ENCODE measurements at regions not wholly inside any gene's neighbourhood (a gene's known extent, or its start where the extent isn't known, plus 50 kb on each side); places are given as distances from the start of the nearest gene placed in this dataset.

DNA sequence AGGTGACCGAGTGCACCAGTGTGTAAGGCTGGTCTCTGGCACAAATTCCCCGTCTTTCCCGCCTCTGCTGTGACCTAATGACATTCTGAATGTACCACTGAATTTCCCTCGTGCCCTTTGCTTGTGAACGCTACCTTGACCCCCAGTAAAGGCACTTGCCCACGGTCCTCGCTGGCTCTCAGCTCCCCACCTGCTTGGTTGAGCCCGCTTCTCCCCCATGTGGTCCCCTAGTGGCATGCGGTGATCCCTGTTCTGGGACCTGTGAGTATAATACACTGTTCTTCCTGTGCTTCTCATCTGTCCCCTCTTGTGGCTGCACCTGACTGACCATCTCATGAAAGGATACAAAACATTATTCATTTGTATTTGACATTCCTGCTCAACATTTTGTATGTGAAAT is 495.7 kb downstream of the INHBA start:
- H3K27ac ChIP-seq = no peak overlapping the region
- H3K4me3 ChIP-seq = no peak overlapping the region

DNA sequence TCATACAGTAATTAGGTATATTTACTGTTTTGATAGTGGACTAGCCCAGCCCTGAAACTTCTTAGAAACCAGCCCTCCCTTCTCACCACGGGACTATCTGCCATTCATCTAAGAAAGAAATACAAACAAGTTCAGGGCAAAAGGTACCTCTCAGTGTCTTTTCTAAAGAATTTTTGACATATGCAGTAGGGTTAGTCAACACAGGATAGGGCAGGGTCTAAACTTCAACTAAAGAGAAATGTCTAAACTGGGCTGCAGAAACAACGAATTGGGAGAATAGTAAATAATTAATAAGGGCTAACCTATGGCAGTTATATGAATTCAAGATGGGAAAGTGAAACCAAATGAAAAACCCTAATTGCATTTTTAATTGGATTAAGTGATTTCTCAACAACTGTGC is 496.6 kb downstream of the INHBA start:
- Histone ChIP-seq H3K27ac (no peak overlapping the region), H3K4me3 (no peak overlapping the region)

DNA sequence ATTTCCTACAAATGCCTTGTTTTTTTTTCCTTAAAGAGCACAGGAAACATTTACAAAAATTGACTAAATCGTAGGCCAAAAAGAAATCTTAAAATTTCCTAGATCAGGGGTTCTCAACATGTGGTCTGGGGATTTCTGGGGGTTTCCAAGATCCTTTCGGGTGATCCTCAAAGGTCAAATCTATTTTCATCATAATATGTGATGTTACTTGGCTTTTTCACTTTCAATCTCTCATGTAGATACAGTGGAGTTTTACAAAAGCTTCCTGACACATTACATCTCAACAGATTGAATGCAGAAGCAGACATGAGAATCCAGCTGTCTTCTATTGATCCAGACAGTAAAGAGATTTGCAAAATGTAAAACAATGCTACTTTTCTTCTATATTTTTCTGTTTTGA is 497.3 kb downstream of the INHBA start:
- no peak overlapping the region for H3K27ac ChIP-seq
- H3K4me3 ChIP-seq = no peak overlapping the region

DNA sequence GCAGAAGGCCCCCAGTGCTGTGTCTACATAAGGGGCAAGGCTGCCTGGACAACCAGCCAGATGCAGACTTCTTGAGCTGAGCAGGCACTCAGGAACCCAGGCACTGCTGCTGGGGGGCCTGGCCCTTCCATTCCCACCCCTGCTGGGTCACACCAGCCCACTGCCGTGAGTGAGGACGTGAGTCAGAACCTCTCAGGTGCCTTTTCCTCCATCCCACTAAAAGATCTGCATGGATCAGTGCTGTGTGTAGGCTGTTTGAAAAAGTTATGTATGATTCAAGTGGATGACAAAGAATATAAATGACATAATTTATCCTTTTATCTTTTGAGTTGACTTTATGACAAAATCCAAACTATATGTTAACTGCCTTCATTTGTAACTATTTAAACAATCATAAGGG is 499.3 kb downstream of the INHBA start:
- H3K4me3 ChIP-seq = no peak overlapping the region
- no peak overlapping the region for H3K27ac ChIP-seq

DNA sequence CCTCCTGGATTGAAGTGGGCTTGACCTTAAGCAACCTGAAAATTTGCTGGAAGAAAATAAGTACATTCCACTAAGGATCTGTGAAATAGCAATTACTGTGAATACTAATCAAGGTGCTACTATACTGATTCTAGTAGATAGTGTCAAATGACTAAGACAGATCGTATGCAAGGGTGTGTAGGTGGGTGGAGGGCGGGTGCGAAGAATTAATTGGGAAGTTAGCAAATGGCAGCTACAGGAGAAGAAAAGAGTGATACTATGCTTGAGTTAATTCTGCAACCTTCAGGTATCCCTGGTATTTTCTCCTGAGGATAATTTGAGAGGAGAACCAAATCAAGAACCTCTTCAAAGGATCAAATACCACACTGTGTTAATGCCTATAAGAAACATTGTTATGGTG is 501.9 kb downstream of the INHBA start:
- Histone ChIP-seq H3K27ac (no peak overlapping the region), H3K4me3 (no peak overlapping the region)

DNA sequence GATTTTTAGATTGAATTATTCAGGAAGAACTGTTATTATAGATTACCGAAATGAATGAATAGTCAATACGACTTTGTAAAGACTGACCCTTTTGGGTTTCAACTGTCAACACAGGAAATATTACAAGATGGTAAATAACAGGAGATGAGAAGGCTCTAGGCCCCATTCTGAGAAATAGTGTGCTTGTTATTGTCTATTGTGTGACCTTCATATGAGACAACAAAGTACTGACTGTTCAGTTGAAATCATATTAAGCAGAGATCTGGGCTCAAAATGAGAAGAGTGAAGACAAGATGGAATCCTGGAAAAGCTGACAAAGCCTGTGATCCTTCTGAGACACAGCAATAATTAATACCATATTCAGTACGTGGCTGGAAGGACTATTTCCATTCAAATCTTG is 503.8 kb downstream of the INHBA start:
- H3K27ac ChIP-seq = no peak overlapping the region
- H3K4me3 ChIP-seq = no peak overlapping the region

DNA sequence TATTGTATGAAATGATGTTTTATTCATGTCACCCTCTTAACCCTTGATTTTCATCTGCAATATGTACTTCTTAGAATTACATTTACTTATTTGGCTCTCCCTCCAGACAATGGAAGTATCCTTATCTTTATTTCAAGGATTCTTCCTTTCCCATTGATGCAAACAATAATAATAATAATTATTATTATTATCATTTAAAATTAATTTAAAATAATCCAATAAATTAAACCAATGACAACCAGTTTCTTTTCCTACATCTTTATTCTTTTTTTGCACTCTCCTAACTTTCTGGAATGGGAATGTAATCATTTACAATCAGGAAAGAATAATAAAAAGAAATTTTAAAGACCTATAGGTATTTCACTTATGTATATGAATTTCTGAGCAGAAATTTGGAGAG is 504.4 kb downstream of the INHBA start:
- no peak overlapping the region for H3K27ac ChIP-seq
- H3K4me3 ChIP-seq = no peak overlapping the region

DNA sequence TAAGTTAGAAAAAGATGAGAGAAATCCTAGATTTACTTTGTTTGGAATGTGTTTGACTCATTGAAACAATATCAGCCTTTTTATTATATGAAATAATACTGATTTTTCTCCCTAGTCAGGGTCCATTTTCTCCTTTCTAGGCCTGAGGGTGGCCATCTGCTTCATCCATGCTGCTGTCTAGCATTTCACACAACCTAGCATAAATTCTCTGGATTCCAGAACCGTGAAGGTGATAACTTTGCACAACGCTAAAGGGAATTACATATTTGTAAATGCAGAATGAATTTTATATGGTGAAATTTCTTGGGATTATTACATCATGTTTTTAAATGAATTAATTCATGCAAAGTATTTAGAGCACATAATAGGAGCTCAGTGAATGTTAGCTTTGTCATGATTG is 505.1 kb downstream of the INHBA start:
- no peak overlapping the region for H3K27ac ChIP-seq
- H3K4me3 ChIP-seq = no peak overlapping the region

DNA sequence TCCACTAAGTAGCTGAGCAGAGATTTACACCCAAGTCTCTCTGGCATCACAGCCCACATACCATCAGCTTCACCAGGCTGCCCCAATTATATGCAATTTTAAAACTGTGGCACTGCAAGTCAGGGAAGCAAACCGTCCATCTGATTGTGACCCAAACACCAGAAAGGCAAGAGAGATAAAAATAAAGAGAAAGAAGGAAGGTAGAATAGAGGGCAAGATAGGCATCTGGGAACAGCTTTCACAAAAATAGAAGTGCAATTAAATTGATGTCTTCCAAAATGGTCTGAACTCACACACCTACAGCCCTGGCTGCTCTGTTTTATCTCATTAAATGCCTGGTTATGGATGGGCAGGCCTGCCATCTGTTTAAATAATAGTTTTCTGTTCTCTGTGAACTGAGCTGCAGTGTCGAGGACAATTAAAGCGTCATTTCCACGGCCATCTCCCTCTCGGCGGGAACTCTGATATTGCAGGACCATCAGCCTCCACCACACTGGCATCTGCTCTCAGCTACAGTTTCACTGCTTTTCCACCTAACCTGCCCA is 509.1 kb downstream of the INHBA start:
- no peak overlapping the region for H3K27ac ChIP-seq
- H3K4me3 ChIP-seq = no peak overlapping the region

DNA sequence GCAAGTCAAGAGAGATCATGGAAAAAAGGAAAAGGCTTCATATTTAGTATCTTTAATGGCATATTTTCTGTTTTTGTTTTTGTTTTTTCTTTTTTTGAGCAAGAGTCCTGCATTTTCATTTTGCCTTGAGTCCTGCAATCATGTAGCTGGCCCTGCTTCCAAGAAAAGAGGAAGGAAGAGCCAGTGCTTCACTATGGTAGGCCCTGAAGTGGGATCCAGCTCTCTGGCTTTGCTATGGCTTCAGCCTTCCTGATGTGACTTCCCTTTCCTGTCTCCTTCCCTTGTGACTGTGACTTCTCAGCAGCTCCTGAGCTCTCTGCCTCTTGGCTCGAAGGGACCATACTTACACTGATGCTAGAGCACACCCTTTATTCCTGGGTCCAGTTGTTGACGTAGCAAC is 512.3 kb downstream of the INHBA start:
- Histone ChIP-seq H3K4me3 (no peak overlapping the region), H3K27ac (peak overlapping the region in 1 of 21 experiments; percentile 8)

DNA sequence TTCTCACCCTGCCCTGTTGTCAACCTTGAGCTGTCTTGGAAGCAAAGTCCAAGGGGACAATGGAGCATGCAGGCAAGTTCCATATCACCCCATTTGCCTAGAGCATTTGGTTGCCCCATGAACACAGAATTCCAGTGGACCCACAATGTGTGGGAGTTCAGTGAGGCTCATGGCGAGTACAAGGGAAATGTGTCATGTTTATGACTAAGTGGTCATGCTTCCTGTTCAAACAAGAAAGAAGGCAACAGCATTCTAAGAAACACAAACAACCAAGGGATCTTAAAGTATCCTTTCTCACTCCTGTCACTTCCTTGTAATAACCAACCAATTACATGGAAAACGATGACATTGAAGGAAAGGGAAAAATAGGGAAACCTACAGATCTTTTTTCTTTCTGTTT is 513.0 kb downstream of the INHBA start:
- peak overlapping the region in 1 of 21 experiments; percentile 44 for H3K27ac ChIP-seq

DNA sequence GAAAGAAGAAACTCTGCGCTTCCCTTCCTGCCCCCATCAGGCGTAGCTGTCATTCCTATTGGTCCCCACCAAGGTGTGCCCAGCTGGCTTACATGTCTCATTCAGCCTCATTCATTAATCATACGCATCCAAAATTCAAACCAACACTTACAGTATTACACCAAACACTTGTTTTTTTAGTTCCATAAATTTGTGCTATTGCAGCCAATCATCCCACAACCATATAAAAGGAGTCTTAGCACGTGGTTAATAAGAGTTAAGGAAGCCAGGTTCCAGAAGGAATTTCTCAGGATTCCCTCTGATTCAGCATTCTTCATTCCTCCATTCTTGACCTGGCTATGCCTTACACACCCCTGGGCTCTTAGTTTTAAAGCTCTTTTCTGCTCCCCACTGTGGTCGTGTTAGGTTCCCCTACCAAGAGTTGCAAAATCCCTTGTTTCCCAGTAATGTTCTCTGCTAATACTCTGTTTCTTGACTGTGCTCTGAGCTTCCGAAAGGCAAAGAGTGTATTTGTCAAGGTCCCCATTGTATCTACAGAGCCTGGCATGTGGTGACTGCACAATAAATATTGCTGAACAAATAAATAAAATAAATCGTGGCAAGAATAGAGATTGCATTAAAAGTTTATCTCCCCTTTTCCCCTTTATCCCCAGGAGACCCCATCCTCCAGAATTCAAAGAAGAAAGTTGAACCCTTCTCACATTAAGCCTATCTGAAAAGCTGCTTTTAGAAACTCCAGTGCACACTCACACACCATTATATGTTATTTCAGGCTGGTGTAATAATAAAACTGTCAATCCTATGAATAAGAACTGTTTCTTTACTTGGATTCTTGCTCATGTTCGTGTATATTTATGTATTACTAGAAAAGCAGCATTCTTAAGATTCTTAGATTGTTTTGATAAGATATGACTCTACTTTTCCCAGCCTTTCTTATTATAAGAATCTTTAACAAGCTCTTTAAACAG is 514.4 kb downstream of the INHBA start:
- no peak overlapping the region for H3K4me3 ChIP-seq
- H3K27ac ChIP-seq = no peak overlapping the region

More for the DNA sequence above, 513.0 kb downstream of the INHBA start:
- H3K4me3 ChIP-seq = no peak overlapping the region

DNA sequence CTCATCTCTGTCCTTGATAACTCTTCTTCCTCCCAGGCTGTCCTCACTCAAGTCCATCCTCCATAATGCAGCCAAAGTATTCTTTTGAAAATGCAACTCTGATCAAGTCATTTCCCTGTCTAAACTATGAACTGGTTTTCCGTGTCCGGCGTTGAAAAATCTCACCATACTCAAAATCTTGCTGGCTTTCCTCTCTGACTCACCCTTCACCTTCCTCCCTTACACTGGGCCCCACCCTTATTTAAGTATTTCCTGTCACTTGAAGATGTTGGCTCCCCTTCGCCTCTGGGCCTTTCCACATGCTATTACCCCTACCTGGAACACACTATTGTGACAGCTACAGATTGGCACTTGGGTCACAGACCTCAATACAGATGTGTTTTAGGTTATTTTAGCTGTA is 515.6 kb downstream of the INHBA start:
- Histone ChIP-seq H3K27ac (no peak overlapping the region), H3K4me3 (no peak overlapping the region)

DNA sequence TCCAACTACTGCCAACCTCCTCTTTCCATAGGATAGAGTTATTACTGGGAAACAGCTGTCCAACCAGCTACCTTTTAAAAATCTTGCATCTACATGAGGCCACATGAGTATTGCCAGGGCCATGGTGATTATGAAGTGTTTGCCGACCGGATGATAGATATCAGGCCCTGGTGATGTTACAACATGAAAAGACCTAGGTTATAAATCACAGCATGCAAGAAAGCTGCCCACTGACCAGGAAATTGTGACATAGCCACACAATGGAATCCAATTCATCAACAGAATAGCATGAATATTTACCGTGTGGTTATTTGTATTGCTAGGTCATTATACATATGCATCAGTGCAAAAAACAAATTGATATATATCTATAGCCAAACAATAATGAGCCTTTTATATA is 517.0 kb downstream of the INHBA start:
- H3K27ac ChIP-seq = no peak overlapping the region
- no peak overlapping the region for H3K4me3 ChIP-seq

DNA sequence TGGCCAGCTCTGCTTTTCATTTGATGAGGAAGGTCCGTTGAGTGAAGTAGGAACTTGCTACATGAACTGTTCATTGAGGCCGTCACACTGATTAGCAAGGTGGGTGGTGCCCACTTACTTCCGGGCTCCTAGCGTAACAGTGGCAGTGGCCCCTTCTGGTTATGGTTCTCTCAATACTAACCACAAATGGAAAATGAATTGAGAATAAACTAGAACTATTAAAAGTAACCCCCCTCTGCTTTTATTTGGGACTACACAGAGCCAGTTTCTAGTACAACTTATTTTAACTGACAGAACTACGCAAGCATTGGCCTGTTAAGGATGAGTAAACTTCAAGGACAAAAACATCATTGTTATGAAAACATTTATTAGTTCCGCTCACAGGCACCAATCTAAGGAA is 519.1 kb downstream of the INHBA start:
- Histone ChIP-seq H3K27ac (no peak overlapping the region), H3K4me3 (no peak overlapping the region)

DNA sequence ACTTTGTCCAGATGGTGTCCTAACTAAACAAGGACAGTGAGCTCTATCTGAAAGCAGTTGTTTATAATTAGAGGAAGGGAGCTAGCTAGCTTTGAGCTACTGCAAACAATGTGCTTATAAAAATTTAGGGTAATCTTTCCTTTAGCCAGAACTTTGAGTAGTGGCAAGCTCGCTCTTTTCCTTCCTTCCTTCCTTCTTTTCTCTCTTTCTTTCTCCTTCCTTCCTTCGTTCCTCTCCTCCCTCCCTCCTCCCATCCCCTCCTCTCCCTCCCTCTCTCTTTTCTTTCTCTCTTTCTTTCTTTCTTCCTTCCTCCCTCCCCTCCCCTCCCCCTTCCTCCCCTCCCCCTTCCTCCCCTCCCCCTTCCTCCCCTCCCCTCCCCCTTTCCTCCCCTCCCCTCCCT is 520.1 kb downstream of the INHBA start:
- H3K27ac ChIP-seq = no peak overlapping the region
- H3K4me3 ChIP-seq = no peak overlapping the region

DNA sequence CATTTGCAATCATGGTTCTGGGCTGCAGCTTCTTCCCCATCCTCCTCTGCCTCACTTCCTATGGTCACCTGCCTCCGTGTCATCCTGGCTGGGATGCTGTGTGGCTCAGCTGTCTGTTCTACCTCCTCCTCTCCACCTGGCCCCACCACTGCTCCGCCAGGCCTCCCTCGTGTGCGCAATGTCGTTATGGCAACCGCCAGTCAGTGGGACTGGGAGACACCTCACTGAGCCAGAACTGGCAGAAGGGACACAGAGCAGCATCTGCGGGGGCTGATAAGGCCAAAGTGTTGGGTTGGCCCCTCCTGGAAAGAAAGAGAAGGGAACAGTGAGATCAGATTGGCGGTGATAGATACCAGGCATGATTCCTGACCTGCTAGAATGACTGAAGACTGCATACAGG is 527.5 kb downstream of the INHBA start:
- Histone ChIP-seq H3K27ac (no peak overlapping the region), H3K4me3 (no peak overlapping the region)

DNA sequence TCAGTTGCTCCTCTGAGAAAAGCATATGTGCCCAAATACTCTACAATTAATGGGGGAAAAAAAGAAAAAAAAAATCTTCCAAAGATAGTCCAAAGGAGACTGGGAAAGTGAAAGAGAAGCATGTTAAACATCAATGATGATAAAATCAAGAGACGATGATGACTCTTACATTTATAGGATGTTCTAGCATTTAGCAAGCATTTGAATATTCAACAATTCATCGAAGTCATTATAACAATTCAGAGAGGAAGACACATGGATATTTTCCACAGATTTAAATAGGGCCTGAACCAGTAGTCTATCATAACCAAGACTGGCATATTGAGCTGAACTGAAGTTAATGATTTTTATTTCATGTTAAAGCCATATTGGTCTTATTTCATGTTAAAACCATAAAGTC is 528.4 kb downstream of the INHBA start:
- Histone ChIP-seq H3K27ac (no peak overlapping the region), H3K4me3 (no peak overlapping the region)

DNA sequence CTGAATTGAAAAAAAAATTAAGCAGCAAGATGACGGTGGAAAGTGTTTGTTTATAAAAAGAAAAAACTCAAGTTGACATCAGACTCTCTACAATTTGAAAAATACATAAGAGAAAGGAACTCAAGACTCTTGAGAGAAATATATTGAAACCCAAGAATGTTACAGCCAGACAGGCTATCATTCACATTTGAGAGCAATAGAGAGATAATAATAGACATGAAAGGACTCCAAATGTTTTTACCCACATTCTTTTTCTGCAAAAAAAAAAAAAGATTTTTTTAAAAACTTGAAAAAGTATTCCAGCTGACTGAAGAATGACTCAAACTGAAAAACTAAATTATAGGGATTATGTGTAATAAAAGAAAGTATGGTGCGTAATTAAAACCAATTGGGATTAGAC is 532.4 kb downstream of the INHBA start:
- no peak overlapping the region for H3K4me3 ChIP-seq
- H3K27ac ChIP-seq = no peak overlapping the region

DNA sequence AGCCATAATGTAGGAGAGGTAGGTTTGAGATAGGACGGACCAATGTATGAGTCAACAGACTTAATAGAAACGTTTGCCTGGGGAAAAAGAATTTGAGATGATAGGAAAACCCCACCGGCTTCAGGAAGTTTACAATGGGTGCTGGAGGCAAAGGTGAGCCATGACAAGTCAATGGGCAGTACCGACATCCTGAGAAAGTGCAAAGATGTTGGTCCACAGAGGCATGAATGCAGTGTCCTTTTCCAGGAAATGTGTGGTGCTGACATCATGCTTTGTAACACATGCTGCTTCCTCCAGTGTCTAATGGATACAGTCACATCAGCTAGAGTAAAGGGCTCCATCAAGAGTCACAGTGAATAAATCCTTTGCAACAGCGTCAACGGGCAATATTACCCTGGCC is 533.6 kb downstream of the INHBA start:
- Histone ChIP-seq H3K27ac (no peak overlapping the region), H3K4me3 (no peak overlapping the region)

DNA sequence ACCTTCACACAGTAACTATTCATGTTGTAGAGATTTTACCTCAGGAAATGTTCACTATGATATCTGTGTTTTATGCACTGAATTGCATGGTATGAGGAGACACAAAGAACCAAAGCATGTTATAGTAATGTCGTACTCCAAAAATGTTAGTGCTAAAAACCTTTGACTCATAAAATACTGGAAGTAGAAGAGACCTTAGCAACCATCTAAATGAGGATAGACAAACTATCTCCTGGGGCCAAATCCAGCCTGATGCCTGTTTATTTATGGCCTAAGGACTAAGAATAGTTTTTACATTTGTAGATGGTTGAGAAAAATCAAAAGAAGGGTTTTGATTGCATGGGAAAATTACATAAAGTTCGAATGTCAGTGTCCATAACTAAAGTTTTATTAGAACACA is 535.1 kb downstream of the INHBA start:
- Histone ChIP-seq H3K27ac (no peak overlapping the region), H3K4me3 (no peak overlapping the region)

DNA sequence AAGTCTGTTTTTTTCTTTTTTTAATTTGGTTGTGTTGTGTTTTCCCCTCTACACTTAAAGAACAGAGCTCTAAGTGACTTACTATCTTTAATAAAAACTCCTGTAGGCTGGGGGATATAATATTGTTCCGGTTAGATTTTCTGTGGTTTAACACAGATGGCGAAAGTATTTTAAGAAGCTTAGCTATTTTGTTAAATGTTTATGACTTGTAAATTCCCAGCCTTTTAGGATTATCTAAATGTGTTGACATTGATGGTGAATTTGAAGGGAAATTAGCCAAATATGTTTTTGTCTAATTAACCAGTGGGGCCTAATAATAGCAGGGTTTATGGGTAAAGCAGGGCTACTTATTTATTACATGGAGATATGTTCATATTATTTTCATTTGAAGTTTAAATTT is 538.5 kb downstream of the INHBA start:
- Histone ChIP-seq H3K4me3 (no peak overlapping the region), H3K27ac (peak overlapping the region in 2 of 21 experiments; percentile 15 to 32)
